Muscle layer of duodenum (tissue), 2 donors: ENCODE measurements at regions not wholly inside any gene's neighbourhood (a gene's known extent, or its start where the extent isn't known, plus 50 kb on each side); places are given as distances from the start of the nearest gene placed in this dataset.
"Not testable (repeated sequence)": the region's sequence is repeated elsewhere in the genome, so short reads cannot be mapped to it uniquely, and the experiment has no call there.

Experiments
- H3K27ac ChIP-seq: one replicate; pipeline ENCODE4 v1.7.0; 2013; ENCODE audit warnings: mild to moderate bottlenecking, low read length
- H3K27me3 ChIP-seq: one replicate; pipeline ENCODE4 v1.7.0; 2013; ENCODE audit warnings: low read depth, mild to moderate bottlenecking, control low read depth, low read length
- H3K36me3 ChIP-seq, 2 donors: one replicate each; pipeline ENCODE4 v1.7.0; 2013; ENCODE audit warnings: low read length in 2 of 2, control low read depth in 1 of 2, mild to moderate bottlenecking in 1 of 2; ENCODE audit not compliant: insufficient read depth in 2 of 2, control insufficient read depth in 1 of 2
- H3K4me1 ChIP-seq, 2 donors: one replicate each; pipeline ENCODE4 v1.7.0; 2013; ENCODE audit warnings: low read length in 2 of 2, mild to moderate bottlenecking in 2 of 2, control low read depth in 1 of 2, moderate library complexity in 1 of 2; ENCODE audit not compliant: insufficient read depth in 2 of 2, control insufficient read depth in 1 of 2
- H3K4me3 ChIP-seq, 2 donors: one replicate each; pipeline ENCODE4 v1.7.0; 2013; ENCODE audit warnings: low read length in 2 of 2, low read depth in 1 of 2, mild to moderate bottlenecking in 1 of 2
- H3K9me3 ChIP-seq, 2 donors: one replicate each; pipeline ENCODE4 v1.7.0; 2013; ENCODE audit warnings: low read length in 2 of 2, control low read depth in 1 of 2, mild to moderate bottlenecking in 1 of 2; ENCODE audit not compliant: control insufficient read depth in 1 of 2
- donor health status: healthy.

GRCh38 chr2:226466589-226466988 lies 333.0 kb downstream of the IRS1 start:
- no peak overlapping the region for H3K4me3 ChIP-seq
- peaks cover 0 to 4% of the 10 kb centered on the region in 2 donors for H3K4me1 ChIP-seq
- no peaks in the 10 kb centered on the region for H3K36me3 ChIP-seq
- H3K27me3 ChIP-seq = no peaks in the 10 kb centered on the region
- no peaks in the 10 kb centered on the region for H3K9me3 ChIP-seq
- H3K27ac ChIP-seq = no peak overlapping the region

DNA sequence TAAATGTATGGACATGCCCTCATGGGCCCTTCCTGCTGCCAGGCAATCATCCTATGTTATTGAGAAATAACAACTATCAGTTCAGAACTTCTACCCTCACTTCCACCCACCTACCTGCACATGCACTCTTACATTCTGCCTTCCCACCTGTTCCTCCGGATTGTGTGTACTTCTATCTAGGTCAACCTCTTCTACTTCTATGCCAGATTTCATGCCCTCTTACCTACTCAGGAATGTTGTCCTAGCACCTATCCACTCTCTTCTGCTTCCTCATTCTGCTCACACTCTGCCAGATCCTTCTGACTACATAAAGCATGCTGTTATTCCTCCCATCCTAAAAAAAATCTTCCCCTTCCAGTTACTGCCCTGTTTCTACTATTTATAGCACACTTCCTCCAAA lies 333.5 kb downstream of the IRS1 start:
- Histone ChIP-seq H3K4me3 (no peak overlapping the region), H3K27me3 (no peaks in the 10 kb centered on the region), H3K27ac (no peak overlapping the region)

GRCh38 chr2:226464380-226464779 lies 335.2 kb downstream of the IRS1 start:
- Histone ChIP-seq H3K9me3 (no peaks in the 10 kb centered on the region), H3K36me3 (no peaks in the 10 kb centered on the region), H3K4me3 (no peak overlapping the region), H3K27ac (no peak overlapping the region), H3K4me1 (peaks cover 0 to 4% of the 10 kb centered on the region in 2 donors), H3K27me3 (no peaks in the 10 kb centered on the region)

More for the DNA sequence above, 333.5 kb downstream of the IRS1 start:
- H3K9me3 ChIP-seq = no peaks in the 10 kb centered on the region
- peaks cover 0 to 4% of the 10 kb centered on the region in 2 donors for H3K4me1 ChIP-seq
- no peaks in the 10 kb centered on the region for H3K36me3 ChIP-seq

DNA sequence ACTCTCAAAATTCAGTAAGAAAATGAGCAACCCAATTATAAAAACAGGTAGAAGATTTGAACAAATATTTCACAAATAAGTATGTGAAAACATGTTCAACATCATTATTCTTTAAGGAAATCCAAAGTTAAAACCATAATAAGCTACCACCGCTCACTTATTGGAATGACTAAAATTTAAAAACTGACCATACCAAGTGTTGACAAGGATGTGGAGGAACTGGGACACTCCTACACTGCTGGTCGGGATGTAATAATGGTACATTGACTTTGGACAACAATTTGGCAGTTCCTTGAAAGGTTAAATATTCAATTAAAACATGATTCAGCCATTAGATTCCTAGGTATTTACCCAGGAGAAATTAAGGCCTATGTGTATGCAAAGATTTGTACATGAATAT lies 336.5 kb downstream of the IRS1 start:
- Histone ChIP-seq H3K4me1 (peaks cover 0 to 4% of the 10 kb centered on the region in 2 donors), H3K4me3 (no peak overlapping the region), H3K9me3 (no peaks in the 10 kb centered on the region), H3K27ac (no peak overlapping the region), H3K36me3 (no peaks in the 10 kb centered on the region), H3K27me3 (no peaks in the 10 kb centered on the region)

DNA sequence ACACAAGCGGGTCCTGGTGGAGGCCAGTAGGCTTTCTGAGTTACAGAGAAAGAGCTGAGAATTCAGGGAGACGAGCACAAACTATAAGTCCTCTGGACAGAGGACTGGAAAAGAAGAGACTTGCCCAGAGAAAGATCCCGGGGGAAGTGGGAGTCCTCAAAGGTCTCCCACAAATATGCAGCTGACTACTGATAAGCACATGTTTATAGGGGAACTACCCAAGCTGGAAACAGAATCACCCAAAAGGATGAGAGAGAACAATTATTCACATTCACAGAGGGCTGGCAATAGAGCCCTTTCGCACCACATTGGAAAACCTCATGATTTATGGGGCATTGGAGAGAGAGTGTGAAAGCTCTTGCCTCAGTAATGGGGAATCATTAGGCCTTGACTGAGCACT lies 337.6 kb downstream of the IRS1 start:
- Histone ChIP-seq H3K27ac (no peak overlapping the region), H3K4me1 (peaks cover 0 to 4% of the 10 kb centered on the region in 2 donors), H3K9me3 (no peaks in the 10 kb centered on the region), H3K4me3 (no peak overlapping the region), H3K36me3 (no peaks in the 10 kb centered on the region), H3K27me3 (no peaks in the 10 kb centered on the region)

DNA sequence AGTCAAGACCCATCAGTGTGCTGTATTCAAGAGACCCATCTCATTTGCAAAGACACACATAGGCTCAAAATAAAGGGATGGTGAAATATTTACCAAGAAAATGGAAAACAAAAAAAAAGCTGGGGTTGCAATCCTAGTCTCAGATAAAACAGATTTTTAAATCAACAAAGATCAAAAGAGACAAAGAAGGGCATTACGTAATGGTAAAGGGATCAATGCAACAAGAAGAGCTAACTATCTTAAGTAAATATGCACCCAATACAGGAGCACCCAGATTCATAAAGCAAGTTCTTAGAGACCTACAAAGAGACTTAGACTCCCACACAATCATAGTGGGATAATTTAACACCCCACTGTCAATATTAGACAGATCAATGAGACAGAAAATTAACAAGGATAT lies 343.5 kb downstream of the IRS1 start:
- H3K27me3 ChIP-seq, H3K4me1 ChIP-seq, H3K4me3 ChIP-seq, H3K27ac ChIP-seq, H3K9me3 ChIP-seq, H3K36me3 ChIP-seq: not testable (repeated sequence)

DNA sequence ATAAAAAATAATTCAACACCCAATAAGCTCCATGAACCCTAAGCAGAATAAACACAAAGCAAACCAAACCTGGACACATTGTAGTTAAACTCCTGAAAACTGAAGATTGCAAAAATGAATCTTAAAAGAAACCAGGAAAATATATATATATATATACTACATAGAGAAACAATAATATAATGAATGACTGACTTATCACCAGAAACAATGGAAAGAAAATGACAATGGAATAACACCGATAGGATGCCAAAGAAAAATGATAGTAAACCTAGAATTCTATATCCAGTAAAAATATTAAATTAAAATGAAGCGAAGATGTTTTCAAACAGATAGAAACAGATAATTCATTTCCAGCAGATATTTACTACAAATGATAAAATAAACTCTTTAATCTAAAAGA lies 346.9 kb downstream of the IRS1 start:
- Histone ChIP-seq H3K9me3 (no peaks in the 10 kb centered on the region), H3K4me1 (no peaks in the 10 kb centered on the region), H3K36me3 (no peaks in the 10 kb centered on the region), H3K4me3 (no peak overlapping the region), H3K27me3 (no peaks in the 10 kb centered on the region), H3K27ac (no peak overlapping the region)

DNA sequence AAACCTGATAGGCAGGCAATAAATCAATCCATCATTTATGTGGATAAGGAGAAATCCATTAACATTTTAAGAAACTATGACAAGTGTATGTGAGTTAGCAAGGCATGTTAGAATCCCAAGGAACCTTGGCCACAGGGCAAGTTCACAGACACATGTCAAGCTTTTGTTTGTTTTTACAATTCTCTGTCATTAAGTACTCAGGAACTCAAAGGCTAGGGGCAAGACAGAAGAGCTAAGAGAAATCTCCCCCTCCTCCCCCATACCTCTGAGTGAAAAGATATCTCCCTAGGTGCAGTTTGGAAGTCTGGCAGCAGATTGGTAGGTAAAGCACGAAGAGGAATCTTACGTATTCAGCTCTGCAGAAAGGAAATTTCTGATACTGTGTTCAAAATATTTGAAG lies 348.1 kb downstream of the IRS1 start:
- no peak overlapping the region for H3K4me3 ChIP-seq
- H3K36me3 ChIP-seq = no peaks in the 10 kb centered on the region
- no peaks in the 10 kb centered on the region for H3K4me1 ChIP-seq
- H3K9me3 ChIP-seq = no peaks in the 10 kb centered on the region
- no peak overlapping the region for H3K27ac ChIP-seq
- no peaks in the 10 kb centered on the region for H3K27me3 ChIP-seq

DNA sequence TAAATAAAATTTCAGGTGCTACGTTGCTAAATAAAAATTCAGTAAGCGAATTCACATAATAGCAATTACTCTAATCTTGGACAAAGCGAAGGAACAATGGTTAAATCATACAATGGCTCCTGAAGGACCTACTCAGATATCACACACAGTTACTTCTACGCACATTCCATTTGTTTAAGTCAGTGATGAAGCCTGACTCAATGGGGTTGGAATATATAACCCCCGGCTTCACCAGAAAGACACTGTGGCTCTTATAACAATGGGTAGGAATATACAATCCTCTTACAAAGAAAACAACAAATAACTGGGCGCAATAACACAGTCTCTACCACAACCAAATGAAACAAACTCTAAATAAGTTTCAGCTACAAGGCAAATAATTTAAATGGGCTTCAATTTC lies 349.5 kb downstream of the IRS1 start:
- Histone ChIP-seq H3K9me3 (no peaks in the 10 kb centered on the region), H3K4me3 (no peak overlapping the region), H3K27me3 (no peaks in the 10 kb centered on the region), H3K27ac (no peak overlapping the region), H3K36me3 (no peaks in the 10 kb centered on the region), H3K4me1 (no peaks in the 10 kb centered on the region)

DNA sequence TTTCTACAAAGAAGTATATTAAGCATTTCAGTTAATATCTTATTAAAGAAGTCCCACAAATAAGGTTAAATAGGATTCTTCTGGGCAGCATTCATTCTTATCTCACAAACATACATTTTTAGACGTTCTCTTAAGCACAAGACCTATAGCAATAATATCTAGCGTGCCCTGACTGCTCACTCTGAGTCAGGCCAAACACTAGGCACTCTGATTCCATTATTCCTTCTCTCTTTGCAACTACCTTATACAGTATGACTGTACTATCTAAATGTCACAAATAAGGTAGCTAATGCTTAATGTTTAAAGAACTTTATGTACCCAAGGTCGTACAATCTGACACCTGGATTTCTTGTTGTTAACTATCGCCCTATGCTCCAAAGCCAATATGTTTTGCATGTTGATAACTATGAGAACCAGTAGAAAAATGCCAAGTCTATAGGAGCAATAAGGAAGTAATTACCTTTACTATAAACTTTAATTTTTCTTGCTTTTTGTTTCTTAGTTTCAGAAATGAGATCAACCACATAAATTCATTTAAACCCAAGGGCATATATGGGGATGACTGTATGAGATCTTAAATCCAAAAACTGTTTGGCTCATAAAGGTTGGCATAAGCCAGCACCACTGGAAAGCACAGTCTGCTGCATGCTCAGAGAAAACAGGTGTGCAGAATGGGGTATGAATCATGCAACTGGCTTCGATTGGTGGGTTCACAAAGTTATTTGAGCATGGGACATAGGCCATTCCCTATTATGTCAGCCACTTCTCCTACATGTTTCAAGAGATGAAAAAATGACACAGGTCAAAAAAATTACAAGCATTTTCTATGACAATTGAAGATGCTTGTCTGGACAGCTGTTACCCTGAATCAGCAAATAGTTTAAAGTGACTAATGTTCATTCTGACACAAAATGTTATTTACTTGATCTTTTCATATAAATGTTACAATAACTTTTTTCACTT lies 352.0 kb downstream of the IRS1 start:
- no peak overlapping the region for H3K4me3 ChIP-seq
- H3K27ac ChIP-seq = no peak overlapping the region
- H3K4me1 ChIP-seq = no peaks in the 10 kb centered on the region
- H3K27me3 ChIP-seq = no peaks in the 10 kb centered on the region
- no peaks in the 10 kb centered on the region for H3K9me3 ChIP-seq
- H3K36me3 ChIP-seq = no peaks in the 10 kb centered on the region

DNA sequence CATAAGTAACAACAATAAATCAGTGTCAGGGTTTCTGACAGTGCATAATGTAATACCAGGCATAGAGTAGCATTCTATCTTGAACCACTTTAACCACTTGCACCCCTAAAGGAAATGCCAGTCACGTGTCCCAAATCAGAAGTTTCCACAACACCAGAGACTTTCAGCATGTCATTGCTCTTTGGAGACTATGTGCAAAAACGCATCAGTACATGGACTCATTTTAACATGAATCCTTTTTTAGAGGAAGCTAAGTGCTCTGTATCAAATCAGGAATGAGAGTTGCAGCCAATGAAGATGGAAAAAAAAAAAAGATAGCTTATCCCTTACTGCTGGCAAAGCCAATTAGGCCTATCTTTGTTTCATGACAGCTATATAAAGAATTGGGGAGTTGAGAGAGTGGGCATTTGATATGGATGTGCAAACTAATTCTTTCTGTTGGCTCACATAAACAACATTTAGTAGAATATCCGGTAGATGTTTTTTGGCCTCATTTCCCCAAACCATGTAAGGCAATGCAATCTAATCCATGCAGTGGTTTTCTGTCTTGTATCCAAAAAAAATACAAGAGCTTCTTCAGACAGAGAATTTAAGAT lies 353.1 kb downstream of the IRS1 start:
- Histone ChIP-seq H3K27me3 (no peaks in the 10 kb centered on the region), H3K4me1 (no peaks in the 10 kb centered on the region), H3K9me3 (no peaks in the 10 kb centered on the region), H3K4me3 (no peak overlapping the region), H3K36me3 (no peaks in the 10 kb centered on the region), H3K27ac (no peak overlapping the region)
